ENCODE measurements at regions not wholly inside any gene's neighbourhood (a gene's known extent, or its start where the extent isn't known, plus 50 kb on each side); places are given as distances from the start of the nearest gene placed in this dataset.

- Mint-ChIP-seq H3K4me1 (no peaks in the 10 kb centered on the region), H3K27ac (no peak overlapping the region), H3K9me3 (no peaks in the 10 kb centered on the region), H3K36me3 (ENCODE audit: low read depth) (no peaks in the 10 kb centered on the region), H3K27me3 (ENCODE audit: insufficient read depth) (peaks cover 16% of the 10 kb centered on the region), H3K4me3 (no peak overlapping the region)
- DNase-seq, result peak; percentile 56
- TF ChIP-seq CTCF (conservative IDR thresholded peaks at IDR 0.05), result no peak
- Histone ChIP-seq H3K9me3 (ENCODE audit: control insufficient read depth, low read length) (peaks cover 4% of the 10 kb centered on the region), H3K9ac (ENCODE audit: extremely low read depth, low read length, poor library complexity, severe bottlenecking) (no peak overlapping the region), H3K27ac (ENCODE audit: low read depth, low read length) (no peak overlapping the region), H3K27me3 (ENCODE audit: control insufficient read depth, insufficient read depth, low read length, poor library complexity, severe bottlenecking) (no peaks in the 10 kb centered on the region), H3K4me3 (ENCODE audit: low read length) (no peak overlapping the region), H3K4me1 (ENCODE audit: control insufficient read depth, insufficient read depth, low read length) (no peaks in the 10 kb centered on the region), H3K36me3 (ENCODE audit: control insufficient read depth, insufficient read depth, low read length) (no peaks in the 10 kb centered on the region)
- 85 to 92% methylated on average over 5 to 6 of the region's 6 CpGs for WGBS, 2 experiments (ENCODE audit: insufficient coverage in 1 of 2, insufficient read length in 1 of 2)
Measured at GRCh38 chr20:51199920-51200319, 177.0 kb upstream of the KCNG1 start.

GRCh38 chr20:51198876-51199523, 176.1 kb upstream of the KCNG1 start:
- DNase-seq, result peak; percentile 20
- H3K27me3 Mint-ChIP-seq (ENCODE audit: insufficient read depth), result peaks cover 13% of the 10 kb centered on the region
- H3K9me3 Mint-ChIP-seq, result no peaks in the 10 kb centered on the region
- H3K9me3 ChIP-seq (ENCODE audit: control insufficient read depth, low read length), result peaks cover 5% of the 10 kb centered on the region
- H3K36me3 Mint-ChIP-seq (ENCODE audit: low read depth), result no peaks in the 10 kb centered on the region
- H3K4me1 ChIP-seq (ENCODE audit: control insufficient read depth, insufficient read depth, low read length), result no peaks in the 10 kb centered on the region
- no peak overlapping the region for H3K9ac ChIP-seq (ENCODE audit: extremely low read depth, low read length, poor library complexity, severe bottlenecking)
- no peaks in the 10 kb centered on the region for H3K4me1 Mint-ChIP-seq
- WGBS, 2 experiments (ENCODE audit: insufficient coverage in 1 of 2, insufficient read length in 1 of 2), result 95 to 100% methylated on average over 1 to 6 of the region's 6 CpGs
- H3K4me3 Mint-ChIP-seq, result no peak overlapping the region
- no peak for TF ChIP-seq CTCF (conservative IDR thresholded peaks at IDR 0.05)
- H3K36me3 ChIP-seq (ENCODE audit: control insufficient read depth, insufficient read depth, low read length), result no peaks in the 10 kb centered on the region
- no peak overlapping the region for H3K27ac Mint-ChIP-seq
- no peak overlapping the region for H3K27ac ChIP-seq (ENCODE audit: low read depth, low read length)
- no peak overlapping the region for H3K4me3 ChIP-seq (ENCODE audit: low read length)
- H3K27me3 ChIP-seq (ENCODE audit: control insufficient read depth, insufficient read depth, low read length, poor library complexity, severe bottlenecking), result no peaks in the 10 kb centered on the region

GRCh38 chr20:51198238-51198637, 175.3 kb upstream of the KCNG1 start:
- no peaks in the 10 kb centered on the region for H3K36me3 ChIP-seq (ENCODE audit: control insufficient read depth, insufficient read depth, low read length)
- no peak overlapping the region for H3K9ac ChIP-seq (ENCODE audit: extremely low read depth, low read length, poor library complexity, severe bottlenecking)

More at GRCh38 chr20:51198238-51198637, 175.3 kb upstream of the KCNG1 start:
- no peaks in the 10 kb centered on the region for H3K9me3 Mint-ChIP-seq
- 97 to 98% methylated on average over 5 of the region's 5 CpGs for WGBS, 2 experiments (ENCODE audit: insufficient coverage in 1 of 2, insufficient read length in 1 of 2)
- no peak overlapping the region for H3K27ac ChIP-seq (ENCODE audit: low read depth, low read length)
- peaks cover 5% of the 10 kb centered on the region for H3K9me3 ChIP-seq (ENCODE audit: control insufficient read depth, low read length)
- no peaks in the 10 kb centered on the region for H3K27me3 ChIP-seq (ENCODE audit: control insufficient read depth, insufficient read depth, low read length, poor library complexity, severe bottlenecking)
- no peak overlapping the region for H3K4me3 Mint-ChIP-seq
- no peaks in the 10 kb centered on the region for H3K4me1 Mint-ChIP-seq
- H3K4me3 ChIP-seq (ENCODE audit: low read length), result no peak overlapping the region
- H3K27ac Mint-ChIP-seq, result no peak overlapping the region
- peak; percentile 27 for DNase-seq
- H3K4me1 ChIP-seq (ENCODE audit: control insufficient read depth, insufficient read depth, low read length), result peaks cover 3% of the 10 kb centered on the region
- TF ChIP-seq CTCF (conservative IDR thresholded peaks at IDR 0.05), result no peak
- no peaks in the 10 kb centered on the region for H3K36me3 Mint-ChIP-seq (ENCODE audit: low read depth)
- peaks cover 15% of the 10 kb centered on the region for H3K27me3 Mint-ChIP-seq (ENCODE audit: insufficient read depth)

All from endodermal cell (in vitro differentiated cells).